ENCODE measurements at regions not wholly inside any gene's neighbourhood (a gene's known extent, or its start where the extent isn't known, plus 50 kb on each side); places are given as distances from the start of the nearest gene placed in this dataset.

DNA sequence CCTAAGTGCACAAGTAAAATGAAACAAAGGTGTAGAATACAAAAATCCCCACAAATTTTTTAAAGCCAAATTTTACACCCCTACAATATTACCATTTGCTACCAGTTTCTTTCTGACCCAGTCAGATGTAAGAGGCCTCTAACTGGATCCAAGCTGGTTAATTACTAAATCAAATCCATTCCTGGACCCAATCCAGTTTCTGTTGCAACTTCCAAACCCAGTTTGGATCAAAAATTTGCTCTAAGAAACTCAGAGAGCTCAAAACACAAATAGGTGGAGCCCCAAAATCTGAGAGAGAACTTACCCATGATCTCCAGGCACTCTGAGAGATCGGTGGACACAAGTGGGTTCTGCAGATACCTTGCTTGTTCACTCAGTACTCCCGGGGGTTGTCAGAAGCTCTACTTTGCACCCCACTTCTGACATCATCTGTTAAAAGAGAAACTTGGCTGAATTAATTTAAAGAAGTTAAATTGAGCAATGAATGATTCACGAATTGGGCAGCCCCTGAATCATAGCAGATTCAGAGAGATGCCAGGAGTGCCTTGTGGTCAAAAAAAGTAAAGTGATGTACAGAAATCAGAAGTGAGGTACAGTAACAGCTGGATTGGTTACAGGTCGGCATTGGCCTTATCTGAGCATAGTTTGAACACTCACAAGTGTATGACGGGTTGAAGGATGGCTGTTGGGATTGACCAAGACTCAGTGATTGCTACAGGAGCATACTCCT is 448.0 kb downstream of the KCNT2 start:
- Mint-ChIP-seq H3K36me3 (ENCODE audit: low read depth) (no peaks in the 10 kb centered on the region), H3K27me3 (ENCODE audit: insufficient read depth) (no peaks in the 10 kb centered on the region), H3K27ac (no peak overlapping the region), H3K4me3 (no peak overlapping the region), H3K4me1 (no peaks in the 10 kb centered on the region), H3K9me3 (no peaks in the 10 kb centered on the region)
- no peaks in the 10 kb centered on the region for H3K4me1 ChIP-seq (ENCODE audit: control insufficient read depth, insufficient read depth, low read length)
- H3K27ac ChIP-seq (ENCODE audit: low read depth, low read length), result no peak overlapping the region
- no peaks in the 10 kb centered on the region for H3K27me3 ChIP-seq (ENCODE audit: control insufficient read depth, insufficient read depth, low read length, poor library complexity, severe bottlenecking)
- TF ChIP-seq, protein P1, sequence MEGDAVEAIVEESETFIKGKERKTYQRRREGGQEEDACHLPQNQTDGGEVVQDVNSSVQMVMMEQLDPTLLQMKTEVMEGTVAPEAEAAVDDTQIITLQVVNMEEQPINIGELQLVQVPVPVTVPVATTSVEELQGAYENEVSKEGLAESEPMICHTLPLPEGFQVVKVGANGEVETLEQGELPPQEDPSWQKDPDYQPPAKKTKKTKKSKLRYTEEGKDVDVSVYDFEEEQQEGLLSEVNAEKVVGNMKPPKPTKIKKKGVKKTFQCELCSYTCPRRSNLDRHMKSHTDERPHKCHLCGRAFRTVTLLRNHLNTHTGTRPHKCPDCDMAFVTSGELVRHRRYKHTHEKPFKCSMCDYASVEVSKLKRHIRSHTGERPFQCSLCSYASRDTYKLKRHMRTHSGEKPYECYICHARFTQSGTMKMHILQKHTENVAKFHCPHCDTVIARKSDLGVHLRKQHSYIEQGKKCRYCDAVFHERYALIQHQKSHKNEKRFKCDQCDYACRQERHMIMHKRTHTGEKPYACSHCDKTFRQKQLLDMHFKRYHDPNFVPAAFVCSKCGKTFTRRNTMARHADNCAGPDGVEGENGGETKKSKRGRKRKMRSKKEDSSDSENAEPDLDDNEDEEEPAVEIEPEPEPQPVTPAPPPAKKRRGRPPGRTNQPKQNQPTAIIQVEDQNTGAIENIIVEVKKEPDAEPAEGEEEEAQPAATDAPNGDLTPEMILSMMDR (conservative IDR thresholded peaks at IDR 0.05), result no peak
- H3K9me3 ChIP-seq (ENCODE audit: control insufficient read depth, low read length), result no peaks in the 10 kb centered on the region
- H3K36me3 ChIP-seq (ENCODE audit: control insufficient read depth, insufficient read depth, low read length), result no peaks in the 10 kb centered on the region
- no peak for DNase-seq
- WGBS, 2 experiments (ENCODE audit: insufficient coverage in 1 of 2, insufficient read length in 1 of 2), result 85 to 100% methylated on average over 2 to 5 of the region's 5 CpGs
- no peak overlapping the region for H3K4me3 ChIP-seq (ENCODE audit: low read length)
- no peak overlapping the region for H3K9ac ChIP-seq (ENCODE audit: extremely low read depth, low read length, poor library complexity, severe bottlenecking)

DNA sequence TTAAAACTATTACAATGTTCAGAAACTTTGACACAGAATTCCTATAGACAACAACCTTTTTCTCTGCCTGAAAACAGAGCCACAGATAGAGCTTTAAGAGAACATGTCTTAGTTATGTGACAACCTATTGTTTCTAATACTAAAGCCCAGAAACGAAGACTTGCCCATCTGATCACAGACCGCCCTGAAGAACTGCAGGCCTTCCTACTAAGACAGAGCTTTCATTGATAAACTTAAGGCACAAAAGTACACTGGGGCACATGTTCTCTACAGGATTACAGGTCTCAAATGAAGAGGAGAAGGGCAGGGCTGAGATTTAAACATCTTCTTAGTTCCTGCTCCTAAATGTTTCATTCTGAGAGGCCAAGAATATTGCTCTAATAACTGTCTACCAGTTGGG is 452.7 kb downstream of the KCNT2 start:
- DNase-seq, result no peak
- no peaks in the 10 kb centered on the region for H3K9me3 Mint-ChIP-seq
- H3K27me3 Mint-ChIP-seq (ENCODE audit: insufficient read depth), result no peaks in the 10 kb centered on the region
- H3K4me3 Mint-ChIP-seq, result no peak overlapping the region
- H3K9ac ChIP-seq (ENCODE audit: extremely low read depth, low read length, poor library complexity, severe bottlenecking), result no peak overlapping the region
- TF ChIP-seq, protein P1 (conservative IDR thresholded peaks at IDR 0.05), result no peak
- no peak overlapping the region for H3K27ac Mint-ChIP-seq
- H3K4me1 Mint-ChIP-seq, result no peaks in the 10 kb centered on the region
- H3K9me3 ChIP-seq (ENCODE audit: control insufficient read depth, low read length), result no peaks in the 10 kb centered on the region
- H3K4me3 ChIP-seq (ENCODE audit: low read length), result no peak overlapping the region
- no peaks in the 10 kb centered on the region for H3K4me1 ChIP-seq (ENCODE audit: control insufficient read depth, insufficient read depth, low read length)
- H3K27ac ChIP-seq (ENCODE audit: low read depth, low read length), result no peak overlapping the region
- H3K27me3 ChIP-seq (ENCODE audit: control insufficient read depth, insufficient read depth, low read length, poor library complexity, severe bottlenecking), result no peaks in the 10 kb centered on the region
- no peaks in the 10 kb centered on the region for H3K36me3 ChIP-seq (ENCODE audit: control insufficient read depth, insufficient read depth, low read length)
- 88 to 100% methylated on average over 2 of the region's 2 CpGs for WGBS, 2 experiments (ENCODE audit: insufficient coverage in 1 of 2, insufficient read length in 1 of 2)
- H3K36me3 Mint-ChIP-seq (ENCODE audit: low read depth), result no peaks in the 10 kb centered on the region

DNA sequence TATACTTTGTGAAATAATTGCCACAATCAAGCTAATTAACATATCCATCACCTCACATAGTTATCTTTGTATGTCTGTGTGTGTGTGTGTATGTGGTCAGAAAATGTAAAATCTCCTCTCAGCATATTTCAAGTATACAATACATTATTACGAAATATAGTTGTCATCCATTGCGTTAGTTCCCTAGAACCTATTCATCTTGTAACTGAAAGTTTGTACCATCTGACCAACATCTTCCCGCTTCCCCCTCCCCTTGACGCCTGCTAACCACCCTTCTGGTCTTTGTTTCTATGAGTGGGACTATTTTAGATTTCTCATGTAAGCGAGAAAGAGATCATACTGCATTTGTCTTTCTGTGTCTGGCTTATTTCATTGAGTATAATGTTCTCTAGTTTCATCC is 455.3 kb downstream of the KCNT2 start:
- Mint-ChIP-seq H3K9me3 (no peaks in the 10 kb centered on the region), H3K27ac (no peak overlapping the region), H3K4me3 (no peak overlapping the region), H3K4me1 (no peaks in the 10 kb centered on the region), H3K27me3 (ENCODE audit: insufficient read depth) (no peaks in the 10 kb centered on the region), H3K36me3 (ENCODE audit: low read depth) (no peaks in the 10 kb centered on the region)
- Histone ChIP-seq H3K4me3 (ENCODE audit: low read length) (no peak overlapping the region), H3K4me1 (ENCODE audit: control insufficient read depth, insufficient read depth, low read length) (no peaks in the 10 kb centered on the region), H3K9ac (ENCODE audit: extremely low read depth, low read length, poor library complexity, severe bottlenecking) (no peak overlapping the region), H3K27me3 (ENCODE audit: control insufficient read depth, insufficient read depth, low read length, poor library complexity, severe bottlenecking) (no peaks in the 10 kb centered on the region), H3K36me3 (ENCODE audit: control insufficient read depth, insufficient read depth, low read length) (no peaks in the 10 kb centered on the region), H3K27ac (ENCODE audit: low read depth, low read length) (no peak overlapping the region), H3K9me3 (ENCODE audit: control insufficient read depth, low read length) (no peaks in the 10 kb centered on the region)
- TF ChIP-seq, protein P1 (conservative IDR thresholded peaks at IDR 0.05), result no peak
- no peak for DNase-seq
- WGBS, 2 experiments (ENCODE audit: insufficient coverage in 1 of 2, insufficient read length in 1 of 2), result 92 to 100% methylated on average over 3 to 5 of the region's 5 CpGs
